Spleen (tissue), 11 donors: ENCODE measurements at regions not wholly inside any gene's neighbourhood (a gene's known extent, or its start where the extent isn't known, plus 50 kb on each side); places are given as distances from the start of the nearest gene placed in this dataset.

Source experiments
- DNase-seq: peaks from one replicate; pipeline ENCODE4 v3.0.0-alpha.2; 2020
- H3K27ac ChIP-seq, 8 donors: fragments of 200-600 bp; sonication (generic) in 7 of 8; 1 replicate in 4 of 8; 2 replicates in 4 of 8; pipeline versions ENCODE4 v1.5.0 to v1.8.0; 2016 to 2021; ENCODE audit warnings: inconsistent platforms in 4 of 8, mild to moderate bottlenecking in 4 of 8, moderate library complexity in 1 of 8
- H3K27me3 ChIP-seq, 7 donors: fragments of 200-600 bp; sonication (generic) in 6 of 7; replicated peaks in 1 of 7; 1 replicate in 4 of 7; 2 replicates in 3 of 7; pipeline versions ENCODE4 v1.5.0 to v1.8.0; 2016 to 2021; ENCODE audit warnings: inconsistent platforms in 3 of 7, mild to moderate bottlenecking in 1 of 7
- H3K36me3 ChIP-seq, 6 donors: fragments of 200-600 bp; sonication (generic) in 5 of 6; 1 replicate in 4 of 6; 2 replicates in 2 of 6; pipeline versions ENCODE4 v1.5.0 to v1.8.0; 2016 to 2021; ENCODE audit warnings: inconsistent platforms in 2 of 6
- H3K4me1 ChIP-seq, 6 donors: fragments of 200-600 bp; sonication (generic) in 5 of 6; 1 replicate in 3 of 6; 2 replicates in 3 of 6; pipeline versions ENCODE4 v1.5.0 to v1.8.0; 2016 to 2021; ENCODE audit warnings: inconsistent platforms in 3 of 6
- H3K4me3 ChIP-seq, 8 donors: fragments of 200-600 bp; sonication (generic) in 7 of 8; 1 replicate in 4 of 8; 2 replicates in 4 of 8; pipeline versions ENCODE4 v1.5.0 to v1.8.0; 2016 to 2021; ENCODE audit warnings: inconsistent platforms in 4 of 8, mild to moderate bottlenecking in 4 of 8, moderate library complexity in 2 of 8
- H3K9me3 ChIP-seq, 8 donors: fragments of 200-600 bp; sonication (generic) in 7 of 8; 1 replicate in 4 of 8; 2 replicates in 4 of 8; pipeline versions ENCODE4 v1.5.0 to v1.8.0; 2016 to 2021; ENCODE audit warnings: inconsistent platforms in 4 of 8
- POLR2A ChIP-seq, 3 donors: fragments of 450-650 bp; IDR thresholded peaks; one replicate each; pipeline ENCODE4 v1.5.1; 2017; ENCODE audit warnings: antibody characterized with exemption in 3 of 3, mild to moderate bottlenecking in 1 of 3
- POLR2AphosphoS5 ChIP-seq, 3 donors: sonication (generic); formaldehyde crosslinking; IDR thresholded peaks; one replicate each; pipeline ENCODE4 v1.5.1; 2017; ENCODE audit warnings: antibody characterized with exemption in 3 of 3
- WGBS, 5 donors: extraction: QIAGEN DNeasy Blood & Tissue Kit in 3 of 5; methylation state at CpG; one replicate each; pipeline versions ENCODE4 v1.1.5 to v1.1.7; 2013 to 2018; 5-methylcytosine and 5-hydroxymethylcytosine counted together
- intact Hi-C: fragments of 100-400 bp; cut with DNase I; formaldehyde crosslinking; loops from one replicate; pipeline ENCODE4 v1.15.0; 2023; ENCODE audit warnings: low total_unique reads
- TF ChIP-seq, protein P1 (sequence below), 11 experiments: fragments of 200-600 bp in 7 of 11; fragments of 450-650 bp in 4 of 11; sonication (generic) in 4 of 11; IDR thresholded peaks in 8 of 11; conservative IDR thresholded peaks in 3 of 11; 1 replicate in 7 of 11; 2 replicates in 4 of 11; pipeline versions ENCODE4 v1.4.0 to v1.8.0; 2016 to 2021; ENCODE audit warnings: antibody characterized with exemption in 11 of 11, inconsistent platforms in 4 of 11, mild to moderate bottlenecking in 1 of 11
- donor health status: healthy with polysubstance abuse.
- donor health status: DM: no; HTN: no; CAD: no; lungs with moderate emphysema.
- donor health status: DM: no; HTN: no; CAD: no.
- donor health status: Bipolar disorder and iron deficiency.
- donor health status: healthy.
- donor health status: DM: no; HTN: no; CAD: no.
- donor health status: DM: yes; HTN: yes; CAD: no.

DNA sequence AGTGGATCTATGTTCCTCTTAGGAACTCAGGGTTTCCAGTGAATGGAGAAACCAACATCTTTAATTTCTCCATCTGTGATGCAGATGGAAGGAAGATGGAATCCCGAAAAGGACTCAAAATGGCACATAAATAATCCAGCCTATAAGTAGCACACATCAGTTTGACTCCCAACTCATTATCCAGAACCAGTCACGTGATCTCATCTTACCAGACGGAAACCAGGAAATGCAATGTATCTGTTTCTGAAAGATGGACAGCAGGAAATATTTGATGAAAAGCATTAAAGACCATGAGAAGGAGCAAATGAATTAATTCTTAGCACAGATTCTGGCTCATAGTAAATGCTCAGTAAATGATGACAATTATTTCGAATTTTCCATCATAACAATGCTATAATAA is 443.1 kb upstream of the FMR1 start:
- TF ChIP-seq POLR2AphosphoS5 (IDR thresholded peaks at IDR 0.05) (no peak), POLR2A (IDR thresholded peaks at IDR 0.05) (no peak)
- TF ChIP-seq, protein P1, sequence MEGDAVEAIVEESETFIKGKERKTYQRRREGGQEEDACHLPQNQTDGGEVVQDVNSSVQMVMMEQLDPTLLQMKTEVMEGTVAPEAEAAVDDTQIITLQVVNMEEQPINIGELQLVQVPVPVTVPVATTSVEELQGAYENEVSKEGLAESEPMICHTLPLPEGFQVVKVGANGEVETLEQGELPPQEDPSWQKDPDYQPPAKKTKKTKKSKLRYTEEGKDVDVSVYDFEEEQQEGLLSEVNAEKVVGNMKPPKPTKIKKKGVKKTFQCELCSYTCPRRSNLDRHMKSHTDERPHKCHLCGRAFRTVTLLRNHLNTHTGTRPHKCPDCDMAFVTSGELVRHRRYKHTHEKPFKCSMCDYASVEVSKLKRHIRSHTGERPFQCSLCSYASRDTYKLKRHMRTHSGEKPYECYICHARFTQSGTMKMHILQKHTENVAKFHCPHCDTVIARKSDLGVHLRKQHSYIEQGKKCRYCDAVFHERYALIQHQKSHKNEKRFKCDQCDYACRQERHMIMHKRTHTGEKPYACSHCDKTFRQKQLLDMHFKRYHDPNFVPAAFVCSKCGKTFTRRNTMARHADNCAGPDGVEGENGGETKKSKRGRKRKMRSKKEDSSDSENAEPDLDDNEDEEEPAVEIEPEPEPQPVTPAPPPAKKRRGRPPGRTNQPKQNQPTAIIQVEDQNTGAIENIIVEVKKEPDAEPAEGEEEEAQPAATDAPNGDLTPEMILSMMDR (IDR thresholded peaks at IDR 0.05 in 8 of 11, conservative IDR thresholded peaks at IDR 0.05 in 3 of 11), result no peak
- Histone ChIP-seq H3K36me3 (no peaks in the 10 kb centered on the region), H3K27ac (no peak overlapping the region), H3K9me3 (no peaks in the 10 kb centered on the region), H3K4me1 (no peaks in the 10 kb centered on the region), H3K4me3 (no peak overlapping the region), H3K27me3 (no peaks in the 10 kb centered on the region)
- WGBS, 5 donors, result 52 to 83% (median 70%) methylated on average over 4 of the region's 4 CpGs
- intact Hi-C loops, result no loop called here
- DNase-seq, result no peak

DNA sequence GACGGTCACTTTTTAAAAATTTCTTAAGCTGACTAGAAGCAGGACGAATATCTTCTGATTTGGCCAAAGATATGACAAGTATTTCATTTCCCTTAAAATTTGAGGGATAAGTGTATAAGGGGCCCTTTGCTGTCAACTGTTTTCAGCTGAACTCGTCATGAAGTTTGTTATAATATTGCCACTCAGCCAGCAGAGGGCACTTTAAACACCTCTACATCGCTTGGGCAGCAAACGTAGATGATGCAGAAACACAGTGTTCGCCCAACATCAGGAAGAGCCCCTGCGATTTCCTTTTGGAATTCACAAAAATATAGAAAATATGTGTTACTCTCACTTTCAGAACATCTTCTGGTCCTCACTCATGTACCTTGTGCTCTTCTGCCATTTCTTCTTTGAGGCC is 435.7 kb upstream of the FMR1 start:
- intact Hi-C loops, result no loop called here
- TF ChIP-seq POLR2AphosphoS5 (IDR thresholded peaks at IDR 0.05), result no peak
- TF ChIP-seq, protein P1 (IDR thresholded peaks at IDR 0.05 in 8 of 11, conservative IDR thresholded peaks at IDR 0.05 in 3 of 11), result no peak
- no peak for TF ChIP-seq POLR2A (IDR thresholded peaks at IDR 0.05)
- H3K4me1 ChIP-seq, result no peaks in the 10 kb centered on the region
- DNase-seq, result no peak
- H3K27ac ChIP-seq, result no peak overlapping the region
- 17 to 29% (median 27%) methylated on average over 7 of the region's 7 CpGs for WGBS, 5 donors
- no peak overlapping the region for H3K4me3 ChIP-seq
- H3K9me3 ChIP-seq, result no peaks in the 10 kb centered on the region
- H3K36me3 ChIP-seq, result no peaks in the 10 kb centered on the region
- no peaks in the 10 kb centered on the region for H3K27me3 ChIP-seq

DNA sequence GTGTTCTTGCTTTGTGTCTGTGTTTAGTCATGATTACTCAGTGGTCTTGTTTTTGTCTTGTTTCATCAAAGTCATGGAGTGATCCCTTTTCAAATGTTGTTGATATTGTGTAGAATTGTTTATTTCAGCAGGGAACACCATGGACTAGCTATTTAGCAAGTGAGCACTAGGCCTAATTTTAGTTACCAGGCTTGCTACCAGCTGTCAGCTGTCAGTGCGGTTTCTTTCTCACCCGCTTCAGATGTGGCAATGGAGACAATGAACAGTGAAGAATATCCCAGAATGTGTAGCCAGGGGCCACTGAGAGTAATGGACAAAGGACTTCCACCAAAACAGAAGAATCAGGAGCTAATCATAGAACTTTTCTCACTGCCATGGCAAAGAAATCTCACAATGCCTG is 432.8 kb upstream of the FMR1 start:
- no peaks in the 10 kb centered on the region for H3K9me3 ChIP-seq
- H3K27me3 ChIP-seq, result no peaks in the 10 kb centered on the region
- no peak overlapping the region for H3K4me3 ChIP-seq
- TF ChIP-seq POLR2AphosphoS5 (IDR thresholded peaks at IDR 0.05), result no peak
- TF ChIP-seq, protein P1 (IDR thresholded peaks at IDR 0.05 in 8 of 11, conservative IDR thresholded peaks at IDR 0.05 in 3 of 11), result no peak
- no peak for TF ChIP-seq POLR2A (IDR thresholded peaks at IDR 0.05)
- intact Hi-C loops, result no loop called here
- H3K4me1 ChIP-seq, result no peaks in the 10 kb centered on the region
- no peaks in the 10 kb centered on the region for H3K36me3 ChIP-seq
- no peak overlapping the region for H3K27ac ChIP-seq
- 86 to 100% (median 91%) methylated on average over 1 to 2 of the region's 2 CpGs for WGBS, 5 donors
- no peak for DNase-seq

DNA sequence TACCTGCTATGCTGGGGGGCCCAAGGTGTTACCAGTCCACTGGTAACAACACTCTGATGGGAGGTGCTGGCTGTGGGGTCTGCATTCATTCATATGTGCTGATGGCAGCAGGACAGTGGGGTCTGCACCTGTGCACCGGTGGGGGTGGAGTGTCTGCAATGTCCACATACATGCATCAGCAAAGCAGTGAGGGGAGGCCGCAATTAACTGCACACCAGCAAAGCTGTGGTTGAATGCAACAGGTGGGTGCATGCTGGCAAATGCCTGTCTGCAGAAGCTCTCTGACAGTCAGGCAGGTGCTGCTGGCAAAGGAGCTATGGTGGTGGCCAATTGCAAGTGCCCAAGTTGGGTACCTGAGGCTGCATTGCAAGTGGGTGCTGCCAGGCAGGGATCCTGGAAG is 426.5 kb upstream of the FMR1 start:
- Histone ChIP-seq H3K36me3 (no peaks in the 10 kb centered on the region), H3K9me3 (no peaks in the 10 kb centered on the region), H3K27ac (no peak overlapping the region), H3K4me3 (no peak overlapping the region), H3K27me3 (no peaks in the 10 kb centered on the region), H3K4me1 (no peaks in the 10 kb centered on the region)
- intact Hi-C loops, result no loop called here
- no peak for TF ChIP-seq POLR2AphosphoS5 (IDR thresholded peaks at IDR 0.05)
- TF ChIP-seq, protein P1 (IDR thresholded peaks at IDR 0.05 in 8 of 11, conservative IDR thresholded peaks at IDR 0.05 in 3 of 11), result no peak
- TF ChIP-seq POLR2A (IDR thresholded peaks at IDR 0.05), result no peak
- peak; percentile 51 for DNase-seq
- WGBS, 5 donors, result 84 to 94% (median 88%) methylated on average over 2 of the region's 2 CpGs; no CpG with 5 or more reads in 1 of the 5 donors
